8988T (cell line): ENCODE measurements at regions not wholly inside any gene's neighbourhood (a gene's known extent, or its start where the extent isn't known, plus 50 kb on each side); places are given as distances from the start of the nearest gene placed in this dataset.
"Not testable (repeated sequence)": the region's sequence is repeated elsewhere in the genome, so short reads cannot be mapped to it uniquely, and the experiment has no call there.

Experiments used
- DNase-seq: peaks from one replicate; pipeline ENCODE4 v3.0.0; 2011

DNA sequence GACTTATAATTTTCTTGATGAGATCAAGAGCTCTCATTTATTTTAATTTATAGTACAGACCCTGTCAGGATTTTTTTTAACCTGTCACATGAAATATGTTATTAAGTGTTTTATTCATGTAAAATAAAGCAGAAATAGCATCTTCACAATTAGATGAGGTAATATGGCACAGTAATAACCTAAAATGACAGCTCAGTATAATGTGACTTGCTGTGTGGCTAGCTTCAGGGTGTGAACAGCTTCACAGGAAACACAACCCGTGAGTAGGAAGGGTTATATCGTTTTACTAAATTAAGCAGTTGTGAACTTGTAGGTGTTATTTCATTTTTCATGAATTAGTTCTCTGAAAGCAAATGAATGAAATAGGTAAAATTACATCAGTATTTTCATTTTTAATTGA is 366.9 kb upstream of the CHORDC1 start:
- no peak for DNase-seq

DNA sequence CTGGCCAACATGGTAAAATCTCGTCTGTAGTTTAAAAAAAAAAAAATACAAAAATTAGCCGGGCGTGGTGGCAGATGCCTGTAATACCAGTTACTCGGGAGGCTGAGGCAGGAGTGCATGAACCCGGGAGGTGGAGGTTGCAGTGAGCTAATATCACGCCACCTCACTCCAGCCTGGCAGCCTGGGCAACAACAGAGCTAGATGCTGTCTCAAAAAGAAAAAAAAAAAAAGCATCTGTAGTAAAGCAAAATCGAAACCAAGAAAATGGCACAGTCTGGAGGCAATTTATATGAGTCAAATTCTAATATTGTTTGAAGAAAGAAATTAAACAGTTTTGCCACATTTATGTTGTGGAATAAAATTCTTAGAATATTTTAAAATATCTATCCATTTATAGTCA is 365.0 kb upstream of the CHORDC1 start:
- DNase-seq = no peak

DNA sequence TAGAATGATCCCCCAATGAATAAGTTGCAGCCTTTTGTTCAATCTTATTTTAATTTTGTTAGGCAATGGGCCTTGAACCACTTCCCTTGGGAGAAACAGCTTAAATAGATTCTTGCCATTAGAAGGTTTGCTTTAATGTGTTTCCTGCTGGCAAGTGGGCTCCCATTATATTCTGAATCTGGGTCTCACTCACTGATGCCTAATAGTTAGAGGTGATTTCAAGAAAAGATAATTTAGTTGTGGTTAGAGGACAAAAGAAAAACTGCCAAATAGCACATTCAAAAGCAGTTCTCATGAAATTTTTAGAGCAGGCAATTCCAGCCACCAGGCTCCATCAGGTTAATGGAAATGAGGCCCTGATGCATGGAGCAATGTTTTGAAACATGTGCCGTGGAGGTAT is 362.6 kb upstream of the CHORDC1 start:
- no peak for DNase-seq

DNA sequence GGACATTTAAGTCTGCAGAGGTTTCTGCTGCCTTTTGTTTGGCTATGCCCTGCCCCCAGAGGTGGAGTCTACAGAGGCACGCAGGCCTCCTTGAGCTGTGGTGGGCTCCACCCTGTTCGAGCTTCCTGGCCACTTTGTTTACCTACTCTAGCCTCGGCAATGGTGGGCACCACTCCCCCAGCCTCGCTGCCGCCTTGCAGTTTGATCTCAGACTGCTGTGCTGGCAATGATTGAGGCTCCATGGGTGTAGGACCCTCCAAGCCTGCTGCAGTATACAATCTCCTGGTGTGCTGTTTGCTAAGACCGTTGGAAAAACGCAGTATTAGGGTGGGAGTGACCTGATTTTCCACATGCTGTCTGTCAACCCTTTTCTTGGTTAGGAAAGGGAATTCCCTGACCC is 360.1 kb upstream of the CHORDC1 start:
- DNase-seq = not testable (repeated sequence)

DNA sequence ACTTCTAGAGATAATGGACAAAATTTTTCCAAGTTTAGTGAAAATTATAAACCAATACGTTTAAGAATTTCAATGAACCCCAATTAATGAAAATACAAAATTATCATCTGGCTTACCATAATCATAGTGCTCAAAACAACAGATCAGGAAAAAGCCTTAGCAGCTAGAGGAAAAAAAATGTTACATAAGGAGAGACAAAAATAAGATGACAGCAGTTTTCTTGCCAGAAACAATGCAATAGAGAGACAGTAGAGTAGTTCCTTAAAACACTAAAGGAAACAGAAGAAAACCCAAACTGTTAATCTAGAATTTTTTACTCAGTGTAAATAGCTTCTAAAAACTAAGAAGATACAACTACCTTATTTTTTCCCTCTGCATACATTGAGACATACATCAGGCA is 341.7 kb upstream of the CHORDC1 start:
- DNase-seq = no peak

DNA sequence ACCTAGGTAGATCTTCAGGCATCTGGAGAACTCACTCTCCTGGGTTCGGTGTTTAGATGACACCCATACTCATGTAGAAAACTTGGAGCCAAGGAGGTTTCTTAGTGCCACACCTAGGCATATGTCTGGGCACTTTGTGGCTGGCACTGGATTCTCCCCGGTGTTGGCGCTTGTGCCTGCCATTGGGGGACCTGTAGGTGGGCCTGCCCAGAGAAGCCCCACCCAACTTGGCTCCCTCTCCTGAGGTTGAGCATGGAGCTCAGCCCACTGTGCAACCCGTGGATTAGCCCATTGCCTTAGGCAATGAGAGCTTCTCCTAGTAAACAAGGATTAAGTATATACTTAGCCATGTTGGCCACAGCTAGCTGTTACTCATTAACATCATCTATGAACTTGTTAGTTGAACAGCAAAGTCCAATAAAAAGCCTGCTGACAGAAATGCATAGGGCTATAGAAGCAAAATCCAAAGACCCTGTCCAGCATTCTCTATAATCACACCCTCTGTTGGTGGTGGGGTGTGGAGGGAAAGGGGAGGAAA is 335.5 kb upstream of the CHORDC1 start:
- no peak for DNase-seq

DNA sequence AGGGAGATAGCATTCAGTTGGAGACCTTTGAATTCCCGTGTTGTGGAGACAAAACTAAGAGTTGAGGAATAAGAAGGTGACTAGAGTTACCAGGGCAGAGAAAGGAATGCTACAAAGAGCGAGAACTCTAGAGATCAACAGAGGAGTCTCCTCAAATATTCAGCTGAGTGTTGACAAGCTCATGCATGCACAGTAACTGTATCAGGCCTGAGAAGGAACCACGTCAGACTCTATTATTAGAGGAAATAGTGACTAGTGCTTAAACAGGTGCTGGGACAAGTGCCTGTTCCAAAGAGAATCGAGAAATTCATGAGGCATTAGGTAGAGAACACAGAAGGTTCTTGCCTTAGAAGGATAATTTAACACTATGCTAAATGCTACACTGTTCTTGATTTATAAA is 333.8 kb upstream of the CHORDC1 start:
- no peak for DNase-seq

DNA sequence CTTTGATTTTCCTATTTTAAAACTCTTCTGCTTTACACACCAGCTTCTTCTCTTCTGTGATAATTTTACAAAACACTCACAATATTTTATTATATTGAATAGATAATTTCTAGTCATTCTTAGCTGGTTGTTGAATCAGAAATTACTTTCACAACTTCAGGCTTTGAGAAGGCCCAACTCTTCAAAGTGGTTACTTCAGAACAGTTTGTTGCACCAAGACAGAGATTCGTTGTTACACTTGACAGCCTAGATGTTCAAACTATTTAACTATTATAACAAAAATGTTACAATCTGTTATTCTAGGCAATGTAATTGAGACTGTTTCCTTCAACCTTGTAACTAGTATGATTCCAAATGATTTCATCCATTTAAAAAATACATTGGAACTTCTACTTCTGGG is 333.2 kb upstream of the CHORDC1 start:
- no peak for DNase-seq

DNA sequence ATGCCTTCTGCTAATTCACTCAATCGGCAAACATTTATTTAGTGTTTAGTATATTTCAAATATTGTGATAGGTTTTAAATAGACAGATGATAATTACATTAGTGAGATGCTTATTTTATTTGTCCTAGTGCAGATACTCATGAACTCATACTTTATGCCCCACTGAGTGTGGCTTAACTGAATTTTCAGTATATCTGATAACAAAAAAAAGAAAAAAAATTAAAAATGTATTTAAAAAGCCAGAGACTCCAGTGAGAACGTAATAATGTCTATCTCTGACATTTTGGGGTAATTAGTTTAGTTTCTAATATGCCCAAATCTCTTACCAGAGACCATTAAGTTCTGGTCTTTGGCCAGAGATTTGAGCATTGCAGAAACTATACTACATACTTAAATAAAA is 332.6 kb upstream of the CHORDC1 start:
- no peak for DNase-seq

DNA sequence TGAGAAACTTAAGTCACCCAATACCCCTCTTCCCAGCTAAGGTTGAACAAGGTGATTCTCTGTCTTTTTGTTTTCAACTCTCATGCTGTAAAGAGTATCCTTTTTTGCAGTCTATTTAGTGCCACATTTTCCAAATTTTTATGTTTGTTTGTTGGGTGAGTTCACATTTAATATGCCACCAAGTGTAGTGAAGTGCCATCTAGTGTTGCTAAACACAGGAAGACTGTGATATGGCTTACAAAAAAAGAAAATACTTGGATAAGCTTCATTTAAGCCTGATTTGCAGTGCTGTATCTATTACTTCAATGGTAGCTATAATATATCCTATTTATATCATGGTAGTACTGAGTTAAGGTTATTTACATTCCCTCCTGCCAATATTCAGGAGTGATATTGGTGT is 319.2 kb upstream of the CHORDC1 start:
- DNase-seq = no peak

DNA sequence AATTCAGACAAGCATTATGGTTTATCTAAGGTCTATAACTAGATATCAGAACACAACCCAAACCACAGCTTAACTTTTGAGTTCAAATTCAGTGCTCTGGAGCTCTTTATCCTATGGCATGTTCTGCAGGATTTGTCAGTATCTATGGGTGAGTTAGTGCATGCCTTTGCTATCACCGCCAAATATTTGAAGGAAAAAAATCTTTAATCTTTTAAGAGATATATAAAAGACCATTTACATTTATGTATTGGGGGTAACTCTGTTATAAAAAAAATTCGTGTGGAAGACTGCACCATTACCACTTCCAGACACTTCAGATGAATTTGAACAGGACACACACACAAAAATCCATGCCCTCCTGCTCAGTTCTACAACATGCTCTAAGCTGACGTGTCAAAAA is 313.5 kb upstream of the CHORDC1 start:
- DNase-seq = no peak

DNA sequence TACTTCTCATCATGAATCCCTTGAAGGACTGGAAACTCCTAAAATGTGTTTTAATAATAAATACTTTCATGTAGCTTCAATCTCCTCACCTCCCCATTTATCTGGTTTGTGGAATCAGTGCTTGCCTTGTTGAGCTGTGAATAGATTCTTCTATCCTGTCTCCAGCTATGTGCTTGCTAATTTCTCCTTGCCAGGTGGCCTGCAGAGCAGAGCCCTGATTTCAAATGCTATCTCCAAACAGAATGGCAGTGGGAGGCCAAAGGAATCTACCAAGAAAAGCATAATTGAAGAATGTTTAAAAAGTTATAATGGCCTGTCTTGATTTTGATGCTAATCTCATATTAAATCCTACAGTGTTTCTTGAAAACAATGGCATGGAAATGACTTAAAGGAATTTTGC is 309.3 kb upstream of the CHORDC1 start:
- no peak for DNase-seq

DNA sequence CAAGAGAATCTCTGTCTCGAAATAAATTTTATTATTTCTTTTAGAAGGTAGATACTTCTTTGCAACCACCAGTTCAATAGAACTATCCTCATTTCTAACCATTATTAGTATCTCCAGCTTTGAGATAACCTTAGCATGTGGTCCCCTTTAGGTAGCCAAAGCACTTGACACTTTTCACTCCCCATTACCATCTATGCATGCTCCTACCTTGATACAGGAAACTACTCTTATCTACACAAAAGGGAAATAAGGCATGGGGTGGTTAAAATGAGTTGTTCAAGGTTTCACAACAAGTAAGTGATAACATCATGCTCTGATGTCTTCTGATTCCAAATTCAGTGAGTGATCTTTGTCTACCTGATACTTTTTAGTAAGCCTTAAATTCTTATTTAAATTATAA is 308.2 kb upstream of the CHORDC1 start:
- no peak for DNase-seq

DNA sequence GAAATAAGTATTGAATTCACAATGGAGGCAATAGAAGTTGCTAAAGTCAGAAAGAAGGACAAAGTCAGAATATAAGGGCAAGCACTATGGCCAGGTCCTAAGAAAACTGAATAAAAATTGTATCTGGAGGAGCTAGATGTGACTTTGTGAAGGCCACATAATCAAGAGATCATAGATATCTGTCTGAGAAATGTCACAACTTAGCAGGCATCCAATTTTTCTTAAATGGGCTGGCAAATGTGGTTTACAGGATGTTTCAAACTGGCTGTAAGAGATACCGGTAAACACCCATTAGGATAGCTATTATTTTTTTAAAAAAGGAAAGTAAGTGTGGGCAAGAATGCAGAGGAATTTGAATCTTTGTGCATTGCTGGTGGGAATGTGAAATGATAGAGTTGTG is 303.1 kb upstream of the CHORDC1 start:
- DNase-seq = no peak

DNA sequence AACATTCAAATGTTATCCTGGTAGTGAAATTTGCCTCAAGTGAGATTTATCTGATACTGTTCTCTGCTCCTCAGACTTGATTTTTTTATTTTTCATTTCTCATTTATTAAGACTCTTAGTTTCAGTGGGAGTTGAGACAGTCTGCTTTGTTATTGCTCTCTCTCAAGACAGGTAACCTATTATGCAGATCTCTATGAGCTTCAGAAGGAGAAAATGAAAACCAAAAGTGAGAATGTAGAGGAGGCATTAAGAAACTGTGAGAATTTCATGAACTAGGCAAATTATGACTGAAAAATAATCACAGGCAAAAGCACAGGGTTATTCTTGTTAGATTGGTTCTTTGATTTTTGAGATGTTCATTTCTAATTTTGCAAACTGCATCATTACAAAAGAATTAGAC is 290.0 kb upstream of the CHORDC1 start:
- no peak for DNase-seq

DNA sequence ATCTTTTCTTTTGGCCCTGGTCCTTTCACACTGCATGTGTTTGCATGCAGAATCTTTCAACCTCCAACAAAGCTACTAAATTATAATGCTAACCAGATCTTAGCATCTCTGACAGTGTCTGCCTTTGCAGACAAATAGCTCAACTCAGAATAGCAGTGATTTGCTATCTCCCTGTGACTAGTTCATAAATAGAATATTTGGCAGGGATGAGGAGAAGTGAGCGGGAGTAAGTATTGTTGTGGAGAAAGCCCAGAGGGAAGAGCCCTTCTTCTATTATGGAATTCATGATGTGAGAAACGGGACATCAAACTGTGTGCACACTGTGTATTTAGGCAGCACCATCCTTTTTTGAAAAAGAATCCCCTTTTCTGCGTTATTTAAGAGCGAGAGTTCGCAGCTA is 288.0 kb upstream of the CHORDC1 start:
- DNase-seq = no peak

DNA sequence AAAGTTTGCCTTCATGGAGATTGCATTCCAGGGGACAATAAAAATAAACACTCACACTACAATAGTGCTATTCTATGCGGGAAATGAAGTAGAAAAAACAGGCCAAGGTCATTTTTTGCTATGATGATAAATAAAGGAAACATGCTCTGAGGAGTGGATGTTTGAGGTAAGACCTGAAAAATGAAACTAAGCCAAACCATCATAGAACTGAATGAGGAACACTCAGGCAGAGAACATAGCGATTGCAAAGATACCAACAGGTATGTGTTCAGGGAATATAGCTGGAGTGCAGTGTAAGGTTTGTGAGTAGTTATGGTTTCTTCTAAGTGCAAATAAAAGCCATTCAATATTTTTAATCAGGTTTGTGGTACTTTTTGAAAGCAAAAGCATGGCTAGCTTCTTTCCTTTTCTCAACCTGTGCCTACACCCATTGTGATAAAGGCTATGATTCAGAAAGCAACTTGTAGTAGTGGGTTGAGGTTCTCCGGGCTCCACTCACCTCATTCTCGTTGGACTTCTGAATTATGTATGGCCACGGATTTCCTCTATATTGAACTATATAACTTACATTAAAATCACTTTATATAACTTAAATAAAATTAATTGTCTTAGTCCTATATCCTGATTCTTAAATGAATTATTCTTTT is 278.2 kb upstream of the CHORDC1 start:
- DNase-seq = no peak

DNA sequence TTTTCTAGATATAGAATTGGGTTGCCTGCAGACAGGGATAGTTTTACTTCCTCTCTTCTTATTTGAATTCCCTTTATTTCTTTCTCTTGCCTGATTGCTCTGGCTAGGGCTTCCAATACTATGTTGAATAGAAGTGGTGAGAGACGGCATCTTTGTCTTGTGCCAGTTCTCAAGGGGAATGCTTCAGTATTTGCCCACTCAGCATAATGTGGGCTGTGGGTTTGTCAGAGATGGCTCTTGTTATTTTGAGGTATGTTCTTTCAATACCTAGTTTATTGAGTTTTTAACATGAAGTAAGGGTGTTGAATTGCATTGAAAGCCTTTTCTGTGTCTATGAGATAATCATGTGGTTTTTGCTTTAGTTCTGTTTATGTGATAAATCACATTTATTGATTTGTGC is 273.9 kb upstream of the CHORDC1 start:
- no peak for DNase-seq

DNA sequence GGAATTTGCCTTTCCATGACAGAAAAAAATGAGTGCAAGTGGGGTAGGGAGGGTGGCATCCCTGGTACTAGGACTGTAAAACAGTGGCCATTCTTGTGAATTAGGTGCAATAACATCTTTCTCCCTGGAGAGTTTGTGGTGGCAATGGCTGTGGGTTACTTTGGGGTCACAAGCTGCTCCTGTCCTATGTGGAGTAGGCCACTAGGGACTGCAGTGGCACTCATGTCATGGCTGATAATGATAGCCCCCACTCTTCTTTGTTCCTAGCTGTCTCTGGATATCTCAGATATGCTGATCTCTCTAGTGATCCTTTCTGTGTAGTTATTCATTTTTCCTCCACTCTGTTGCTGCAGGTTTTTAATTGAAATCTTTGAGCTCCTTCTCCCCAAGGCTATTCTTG is 270.5 kb upstream of the CHORDC1 start:
- DNase-seq = no peak

DNA sequence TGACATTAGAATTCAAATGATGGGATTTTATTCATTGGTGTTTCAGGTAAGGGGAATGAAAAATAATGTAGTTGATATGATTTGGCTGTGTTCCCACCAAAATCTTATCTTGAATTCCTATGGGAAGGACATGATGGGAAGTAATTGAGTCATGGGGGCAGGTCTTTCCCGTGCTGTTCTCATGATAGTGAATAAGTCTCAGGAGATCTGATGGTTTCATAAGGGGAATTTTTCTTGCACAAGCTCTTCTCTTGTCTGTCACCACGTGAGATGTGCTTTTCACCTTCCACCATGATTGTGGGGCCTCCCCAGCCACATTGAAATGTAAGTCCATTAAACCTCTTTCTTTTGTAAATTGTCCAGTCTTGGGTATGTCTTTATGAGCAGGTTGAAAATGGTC is 268.6 kb upstream of the CHORDC1 start:
- no peak for DNase-seq

DNA sequence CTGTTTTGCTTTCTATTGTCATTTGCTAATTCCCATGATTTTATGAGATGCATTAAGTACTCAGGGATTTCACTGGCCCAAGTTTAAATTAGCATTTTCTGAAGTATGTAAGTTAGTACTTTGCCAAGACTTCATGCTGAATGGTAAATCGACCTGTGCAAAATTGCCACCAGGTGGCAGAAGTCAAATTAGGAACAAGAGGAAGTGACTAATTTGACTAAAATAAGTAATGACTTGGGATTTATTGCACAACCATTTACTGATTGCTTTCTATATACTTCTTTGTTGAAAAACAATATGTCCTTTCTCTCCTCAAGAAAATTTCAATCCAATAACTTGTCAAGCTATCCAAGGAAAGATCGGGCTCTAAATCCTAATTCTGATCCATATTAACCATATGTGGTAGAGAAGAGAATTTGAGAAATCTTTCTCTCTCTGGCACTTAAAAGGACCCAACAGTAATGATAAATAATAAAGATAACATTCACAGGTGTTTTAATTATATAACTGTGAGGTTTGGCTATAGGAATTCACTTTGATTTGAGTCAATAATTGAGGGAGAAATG is 253.7 kb upstream of the CHORDC1 start:
- no peak for DNase-seq

DNA sequence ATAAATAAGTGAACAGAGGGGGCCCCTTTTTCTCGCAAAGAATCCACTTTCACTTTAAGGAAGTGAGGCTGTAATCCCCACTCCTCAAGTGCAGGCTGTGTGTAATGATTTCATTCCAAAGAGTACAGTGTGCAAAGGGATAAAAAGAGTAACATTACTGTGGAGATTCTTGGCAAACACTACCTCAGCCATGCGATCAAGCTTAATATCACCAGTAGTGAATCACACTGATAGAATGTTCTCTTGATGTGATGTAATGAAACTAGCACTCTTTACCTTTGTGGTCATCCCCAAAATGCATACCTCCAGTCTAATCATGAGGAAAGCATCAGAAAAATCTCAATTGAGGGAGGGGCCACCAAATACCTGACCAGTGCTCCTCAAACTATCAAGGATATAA is 246.1 kb upstream of the CHORDC1 start:
- DNase-seq = no peak

DNA sequence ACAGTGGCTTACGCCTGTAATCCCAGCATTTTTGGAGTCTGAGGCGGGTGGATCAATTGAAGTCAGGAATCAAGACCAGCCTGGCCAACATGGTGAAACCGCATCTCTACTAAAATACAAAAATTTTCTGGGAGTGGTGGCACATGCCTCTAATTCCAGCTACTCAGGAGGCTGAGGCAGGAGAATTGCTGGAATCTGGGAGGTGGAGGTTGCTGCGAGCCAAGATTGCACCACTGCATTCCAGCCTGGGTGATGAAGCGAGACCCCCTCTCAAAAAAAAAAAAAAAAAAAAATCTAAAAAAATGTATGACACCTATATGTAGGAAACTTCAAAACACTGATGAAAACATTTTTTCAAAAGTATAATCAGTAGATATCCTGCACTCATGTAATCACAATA is 242.7 kb upstream of the CHORDC1 start:
- no peak for DNase-seq

DNA sequence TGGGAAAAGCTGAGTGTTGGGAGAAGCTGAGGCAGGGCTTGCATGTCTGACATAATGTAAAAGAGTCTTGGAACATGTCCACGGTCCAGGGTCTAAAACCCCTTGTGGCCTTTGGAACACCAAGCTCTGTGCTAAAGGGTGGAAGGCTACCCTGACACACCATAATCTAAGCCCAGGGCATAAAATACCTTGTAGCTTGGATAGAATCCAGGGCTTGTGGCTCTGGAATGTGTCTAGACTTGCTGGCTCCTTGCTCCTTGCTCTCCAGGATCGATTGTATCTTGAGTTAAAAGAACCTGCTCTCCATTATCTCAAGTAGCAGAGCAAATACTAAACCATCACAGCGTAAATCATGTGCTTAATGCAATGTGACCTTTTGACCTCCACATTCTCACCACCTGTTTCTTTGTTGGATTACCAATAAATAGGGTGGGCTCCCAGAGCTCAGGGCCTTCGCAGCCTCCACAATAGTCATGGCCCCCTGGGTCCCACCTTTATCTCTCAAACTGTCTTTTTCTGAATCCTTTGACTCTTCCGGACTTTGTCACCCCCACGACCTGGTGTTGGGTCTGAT is 232.6 kb upstream of the CHORDC1 start:
- DNase-seq = not testable (repeated sequence)

DNA sequence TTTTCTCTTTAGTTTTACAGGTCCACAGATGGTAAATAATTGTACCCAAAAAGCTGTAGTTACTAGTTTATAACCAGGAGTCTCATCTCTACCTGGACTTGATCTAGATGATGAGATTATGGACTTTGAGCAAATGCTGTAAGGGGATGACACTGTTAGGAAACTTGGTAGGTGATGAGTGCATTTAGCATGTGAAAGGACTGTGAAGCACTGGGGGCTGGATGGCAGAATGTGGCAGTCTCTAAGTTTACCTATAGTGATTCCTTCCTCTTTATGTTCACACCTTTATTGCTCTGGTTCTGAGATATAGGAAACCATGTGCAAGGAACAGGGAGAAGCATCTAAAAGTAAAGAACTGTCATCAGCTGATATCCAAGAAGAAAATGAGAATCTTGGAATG is 230.7 kb upstream of the CHORDC1 start:
- no peak for DNase-seq
